GM12878 (cell line): ENCODE measurements at regions not wholly inside any gene's neighbourhood (a gene's known extent, or its start where the extent isn't known, plus 50 kb on each side); places are given as distances from the start of the nearest gene placed in this dataset.

Source experiments
- CTCF ChIP-seq, 3 experiments: IDR thresholded peaks in 2 of 3; conservative IDR thresholded peaks in 1 of 3; 2 replicates each; pipeline ENCODE4 v1.5.1; 2011; ENCODE audit warnings: low read depth in 3 of 3, low read length in 3 of 3, mild to moderate bottlenecking in 3 of 3, control low read depth in 2 of 3, moderate library complexity in 2 of 3, inconsistent platforms in 1 of 3, mixed read lengths in 1 of 3; ENCODE audit not compliant: control insufficient read depth in 2 of 3, insufficient read depth in 1 of 3; ENCODE audit errors: extremely low read depth in 1 of 3
- EZH2 ChIP-seq: IDR thresholded peaks from 2 replicates; pipeline ENCODE4 v1.6.1; 2012; ENCODE audit warnings: low read depth, mild to moderate bottlenecking, control low read depth, inconsistent platforms, low read length, borderline replicate concordance; ENCODE audit not compliant: control insufficient read depth
- KDM1A ChIP-seq: fragments of 200-600 bp; sonication (generic); IDR thresholded peaks from 2 replicates; pipeline ENCODE4 v1.6.1; 2016; ENCODE audit warnings: borderline replicate concordance
- LARP7 ChIP-seq: fragments of 450-650 bp; IDR thresholded peaks from 2 replicates; pipeline ENCODE4 v1.6.1; 2017; ENCODE audit warnings: mild to moderate bottlenecking
- MYC ChIP-seq: IDR thresholded peaks from 2 replicates; pipeline ENCODE4 v1.6.1; 2011; ENCODE audit warnings: mild to moderate bottlenecking, low read length, moderate library complexity, inconsistent platforms; ENCODE audit not compliant: insufficient read depth, insufficient replicate concordance, insufficient read length, severe bottlenecking
- POLR2A ChIP-seq: IDR thresholded peaks from 2 replicates; pipeline ENCODE4 v1.6.1; 2011; ENCODE audit warnings: low read depth, mild to moderate bottlenecking, low read length
- RB1 ChIP-seq: fragments of 450-650 bp; formaldehyde crosslinking; IDR thresholded peaks from 2 replicates; pipeline ENCODE4 v1.6.1; 2017; ENCODE audit warnings: mild to moderate bottlenecking, borderline replicate concordance
- SP1 ChIP-seq: IDR thresholded peaks from one replicate; pipeline ENCODE4 v1.6.1; 2011; ENCODE audit warnings: low read depth, low read length
- TAF1 ChIP-seq: IDR thresholded peaks from 2 replicates; pipeline ENCODE4 v1.6.1; 2011; ENCODE audit warnings: mild to moderate bottlenecking, low read depth, low read length, borderline replicate concordance
- YY1 ChIP-seq: IDR thresholded peaks from 2 replicates; pipeline ENCODE4 v1.6.1; 2011; ENCODE audit warnings: low read depth, mild to moderate bottlenecking, low read length
- ZSCAN29 ChIP-seq: fragments of 450-650 bp; IDR thresholded peaks from 2 replicates; pipeline ENCODE4 v1.6.1; 2017; ENCODE audit warnings: mild to moderate bottlenecking, moderate library complexity
- TF ChIP-seq, protein P1 (sequence below): IDR thresholded peaks from 2 replicates; pipeline ENCODE4 v1.6.1; 2012; ENCODE audit warnings: mild to moderate bottlenecking, low read depth, low read length

DNA sequence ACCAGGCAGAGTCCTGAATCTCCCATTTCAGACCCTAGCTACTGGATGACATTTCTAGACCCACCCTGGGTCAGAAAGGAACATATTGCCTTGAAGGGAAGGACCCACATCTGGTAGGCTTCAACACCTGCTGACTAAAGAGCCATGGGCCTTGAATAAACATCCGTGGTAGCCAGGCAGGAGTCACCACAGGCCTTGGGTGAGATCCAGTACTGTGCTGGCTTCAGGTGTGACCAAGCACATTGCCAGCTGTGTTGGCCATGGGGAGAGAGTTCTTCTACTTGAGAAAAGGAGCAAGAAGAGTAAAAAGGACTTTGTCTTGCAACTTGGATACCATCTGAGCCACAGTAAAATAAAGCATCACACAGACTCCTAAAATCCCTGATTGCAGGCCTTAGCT, 332.6 kb downstream of the SLC16A7 start:
- TF ChIP-seq POLR2A (no peak), SP1 (no peak), CTCF (IDR thresholded peaks at IDR 0.05 in 2 of 3, conservative IDR thresholded peaks at IDR 0.05 in 1 of 3; ENCODE audit: control insufficient read depth in 2 of 3, extremely low read depth in 1 of 3, insufficient read depth in 1 of 3, low read depth in 3 of 3, low read length in 3 of 3) (no peak), MYC (no peak), ZSCAN29 (no peak), YY1 (no peak), EZH2 (no peak), TAF1 (no peak), LARP7 (no peak), KDM1A (no peak), RB1 (no peak)
- TF ChIP-seq, protein P1, sequence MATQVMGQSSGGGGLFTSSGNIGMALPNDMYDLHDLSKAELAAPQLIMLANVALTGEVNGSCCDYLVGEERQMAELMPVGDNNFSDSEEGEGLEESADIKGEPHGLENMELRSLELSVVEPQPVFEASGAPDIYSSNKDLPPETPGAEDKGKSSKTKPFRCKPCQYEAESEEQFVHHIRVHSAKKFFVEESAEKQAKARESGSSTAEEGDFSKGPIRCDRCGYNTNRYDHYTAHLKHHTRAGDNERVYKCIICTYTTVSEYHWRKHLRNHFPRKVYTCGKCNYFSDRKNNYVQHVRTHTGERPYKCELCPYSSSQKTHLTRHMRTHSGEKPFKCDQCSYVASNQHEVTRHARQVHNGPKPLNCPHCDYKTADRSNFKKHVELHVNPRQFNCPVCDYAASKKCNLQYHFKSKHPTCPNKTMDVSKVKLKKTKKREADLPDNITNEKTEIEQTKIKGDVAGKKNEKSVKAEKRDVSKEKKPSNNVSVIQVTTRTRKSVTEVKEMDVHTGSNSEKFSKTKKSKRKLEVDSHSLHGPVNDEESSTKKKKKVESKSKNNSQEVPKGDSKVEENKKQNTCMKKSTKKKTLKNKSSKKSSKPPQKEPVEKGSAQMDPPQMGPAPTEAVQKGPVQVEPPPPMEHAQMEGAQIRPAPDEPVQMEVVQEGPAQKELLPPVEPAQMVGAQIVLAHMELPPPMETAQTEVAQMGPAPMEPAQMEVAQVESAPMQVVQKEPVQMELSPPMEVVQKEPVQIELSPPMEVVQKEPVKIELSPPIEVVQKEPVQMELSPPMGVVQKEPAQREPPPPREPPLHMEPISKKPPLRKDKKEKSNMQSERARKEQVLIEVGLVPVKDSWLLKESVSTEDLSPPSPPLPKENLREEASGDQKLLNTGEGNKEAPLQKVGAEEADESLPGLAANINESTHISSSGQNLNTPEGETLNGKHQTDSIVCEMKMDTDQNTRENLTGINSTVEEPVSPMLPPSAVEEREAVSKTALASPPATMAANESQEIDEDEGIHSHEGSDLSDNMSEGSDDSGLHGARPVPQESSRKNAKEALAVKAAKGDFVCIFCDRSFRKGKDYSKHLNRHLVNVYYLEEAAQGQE = no peak
